H1 (cell line): ENCODE measurements at regions not wholly inside any gene's neighbourhood (a gene's known extent, or its start where the extent isn't known, plus 50 kb on each side); places are given as distances from the start of the nearest gene placed in this dataset.
A peak's percentile ranks its signal among the peaks of the same experiment; 100 is the strongest.

Source experiments
- CTCF ChIA-PET: fragments of 300-600 bp; sonication (Branson Sonifier 250); formaldehyde crosslinking; loops from one replicate; lab custom pipeline; 2021; ENCODE audit not compliant: partially characterized antibody; lab: Charles Lee
- POLR2A ChIA-PET: fragments of 300-600 bp; sonication (Branson Sonifier 250); formaldehyde crosslinking; loops from one replicate; lab custom pipeline; 2021; ENCODE audit warnings: inconsistent platforms; ENCODE audit not compliant: partially characterized antibody; lab: Charles Lee
- DNase-seq, 2 experiments: peaks; one replicate each; pipeline versions ENCODE4 v3.0.0 to v3.0.0-alpha.2; 2010 to 2022; ENCODE audit warnings: low spot score in 2 of 2, low read depth in 1 of 2, mixed read lengths in 1 of 2
- FAIRE-seq: peaks from 2 replicates; lab custom pipeline; 2011; peaks lifted over from hg19 to GRCh38; lab: Jason Lieb, UNC
- H2AFZ ChIP-seq: 2 replicates; pipeline ENCODE4 v1.8.1; 2012; ENCODE audit warnings: low read length, inconsistent platforms
- H2AK5ac ChIP-seq: 2 replicates; pipeline ENCODE4 v1.6.1; 2013; ENCODE audit warnings: low read depth, low read length
- H2BK120ac ChIP-seq: replicated peaks from 2 replicates; pipeline ENCODE3; 2013; ENCODE audit warnings: low read depth, low read length, inconsistent platforms
- H2BK12ac ChIP-seq: 2 replicates; pipeline ENCODE4 v1.6.1; 2013; ENCODE audit warnings: low read depth, low read length
- H2BK15ac ChIP-seq: 2 replicates; pipeline ENCODE4 v1.6.1; 2013; ENCODE audit warnings: low read length
- H2BK20ac ChIP-seq: 2 replicates; pipeline ENCODE4 v1.6.1; 2013; ENCODE audit warnings: low read length
- H2BK5ac ChIP-seq: 2 replicates; pipeline ENCODE4 v1.6.1; 2013; ENCODE audit warnings: low read depth, low read length
- H3K14ac ChIP-seq: 2 replicates; pipeline ENCODE4 v1.6.1; 2013; ENCODE audit warnings: inconsistent platforms; ENCODE audit not compliant: insufficient read length
- H3K18ac ChIP-seq: 2 replicates; pipeline ENCODE4 v1.6.1; 2013; ENCODE audit warnings: low read length; ENCODE audit errors: extremely low read depth
- H3K23ac ChIP-seq: 2 replicates; pipeline ENCODE4 v1.6.1; 2013; ENCODE audit warnings: inconsistent platforms; ENCODE audit not compliant: insufficient read length
- H3K23me2 ChIP-seq: 2 replicates; pipeline ENCODE4 v1.6.1; 2013; ENCODE audit warnings: low read depth, low read length
- H3K27ac ChIP-seq: 2 replicates; pipeline ENCODE4 v1.6.1; 2011; ENCODE audit warnings: low read depth, low read length, inconsistent platforms
- H3K27me3 ChIP-seq, 4 experiments: replicated peaks in 1 of 4; 1 replicate in 1 of 4; 2 replicates in 3 of 4; pipeline versions ENCODE4 v1.6.1 to v1.8.1; 2011 to 2013; ENCODE audit warnings: low read length in 3 of 4, mild to moderate bottlenecking in 3 of 4, inconsistent platforms in 2 of 4, mixed read lengths in 2 of 4, moderate library complexity in 1 of 4; ENCODE audit not compliant: control insufficient read depth in 3 of 4, insufficient read depth in 3 of 4; ENCODE audit errors: extremely low read depth in 1 of 4
- H3K36me3 ChIP-seq, 4 experiments: 2 replicates each; pipeline versions ENCODE4 v1.6.1 to v1.8.1; 2011 to 2013; ENCODE audit warnings: mild to moderate bottlenecking in 4 of 4, low read length in 3 of 4, moderate library complexity in 2 of 4, control low read depth in 1 of 4, inconsistent platforms in 1 of 4; ENCODE audit not compliant: insufficient read depth in 4 of 4, control insufficient read depth in 2 of 4
- H3K4ac ChIP-seq: replicated peaks from 2 replicates; pipeline ENCODE3; 2013; ENCODE audit warnings: low read length, low read depth, mixed read lengths, inconsistent platforms; ENCODE audit not compliant: insufficient read length
- H3K4me1 ChIP-seq, 4 experiments: replicated peaks in 1 of 4; 1 replicate in 1 of 4; 2 replicates in 3 of 4; pipeline versions ENCODE4 v1.6.1 to v1.8.1; 2011 to 2013; ENCODE audit warnings: low read length in 3 of 4, inconsistent platforms in 2 of 4, mixed read lengths in 1 of 4; ENCODE audit not compliant: insufficient read depth in 4 of 4, control insufficient read depth in 3 of 4
- H3K4me2 ChIP-seq, 2 experiments: 2 replicates each; pipeline versions ENCODE4 v1.6.1 to v1.8.1; 2011 to 2013; ENCODE audit warnings: low read depth in 2 of 2, low read length in 2 of 2, control low read depth in 1 of 2, inconsistent platforms in 1 of 2, mild to moderate bottlenecking in 1 of 2; ENCODE audit not compliant: insufficient read depth in 1 of 2
- H3K4me3 ChIP-seq, 4 experiments: fragments of 200-600, 300-600 bp in 1 of 4; sonication (generic), shearing (Covaris generic), sonication (Bioruptor Twin) in 1 of 4; 2 replicates each; pipeline versions ENCODE4 v1.5.1 to v1.8.1; 2011 to 2016; ENCODE audit warnings: low read length in 4 of 4, low read depth in 3 of 4, control low read depth in 2 of 4, inconsistent platforms in 2 of 4, mild to moderate bottlenecking in 2 of 4, mixed read lengths in 1 of 4, moderate library complexity in 1 of 4; ENCODE audit not compliant: insufficient read depth in 2 of 4; ENCODE audit errors: extremely low read depth in 1 of 4
- H3K56ac ChIP-seq: replicated peaks from 2 replicates; pipeline ENCODE3; 2013; ENCODE audit warnings: low read depth, mild to moderate bottlenecking, mixed read lengths, low read length, inconsistent platforms; ENCODE audit not compliant: insufficient read length
- H3K79me1 ChIP-seq: 2 replicates; pipeline ENCODE4 v1.6.1; 2013; ENCODE audit warnings: low read depth, low read length, control low read depth
- H3K79me2 ChIP-seq, 2 experiments: 2 replicates each; pipeline versions ENCODE4 v1.6.1 to v1.8.1; 2012 to 2013; ENCODE audit warnings: low read length in 2 of 2, mild to moderate bottlenecking in 2 of 2, inconsistent platforms in 1 of 2; ENCODE audit not compliant: insufficient read depth in 2 of 2, control insufficient read depth in 1 of 2
- H3K9ac ChIP-seq, 4 experiments: replicated peaks in 1 of 4; 1 replicate in 1 of 4; 2 replicates in 3 of 4; pipeline versions ENCODE4 v1.6.1 to v1.8.1; 2011 to 2013; ENCODE audit warnings: low read depth in 3 of 4, low read length in 3 of 4, control low read depth in 2 of 4, mild to moderate bottlenecking in 2 of 4, moderate library complexity in 2 of 4, inconsistent platforms in 1 of 4; ENCODE audit errors: extremely low read depth in 1 of 4
- H3K9me3 ChIP-seq, 2 experiments: 2 replicates each; pipeline versions ENCODE4 v1.6.1 to v1.8.1; 2012 to 2013; ENCODE audit warnings: mild to moderate bottlenecking in 2 of 2, moderate library complexity in 2 of 2, control low read depth in 1 of 2, inconsistent platforms in 1 of 2, low read depth in 1 of 2, low read length in 1 of 2, mixed read lengths in 1 of 2; ENCODE audit not compliant: insufficient read depth in 2 of 2
- H4K20me1 ChIP-seq, 2 experiments: replicated peaks in 1 of 2; 2 replicates each; pipeline versions ENCODE3 to v1.8.1; 2011 to 2013; ENCODE audit warnings: inconsistent platforms in 2 of 2, low read length in 2 of 2, mild to moderate bottlenecking in 1 of 2; ENCODE audit not compliant: insufficient read depth in 2 of 2, control insufficient read depth in 1 of 2
- H4K5ac ChIP-seq: 2 replicates; pipeline ENCODE4 v1.6.1; 2013; ENCODE audit warnings: low read length, low read depth, mixed read lengths, inconsistent platforms; ENCODE audit not compliant: insufficient read length
- H4K8ac ChIP-seq: 2 replicates; pipeline ENCODE4 v1.8.0; 2013; ENCODE audit warnings: mild to moderate bottlenecking, moderate library complexity, low read length, inconsistent platforms; ENCODE audit not compliant: insufficient read depth; ENCODE audit errors: extremely low read depth
- H4K91ac ChIP-seq: replicated peaks from 2 replicates; pipeline ENCODE3; 2013; ENCODE audit warnings: low read length, mixed read lengths, inconsistent platforms; ENCODE audit not compliant: insufficient read length
- CBX5 ChIP-seq: fragments of 300-800, 300-1000 bp; sonication (generic); IDR thresholded peaks from 2 replicates; pipeline ENCODE4 v1.7.1; 2016; ENCODE audit warnings: antibody characterized with exemption, low read length, low read depth
- HDAC2 ChIP-seq, 2 experiments: fragments of 300-600 bp in 1 of 2; sonication (generic) in 1 of 2; IDR thresholded peaks; 2 replicates each; pipeline ENCODE4 v1.6.1; 2011 to 2012; ENCODE audit warnings: low read depth in 2 of 2, low read length in 2 of 2, mild to moderate bottlenecking in 2 of 2, moderate library complexity in 2 of 2, borderline replicate concordance in 1 of 2, inconsistent platforms in 1 of 2
- HDAC6 ChIP-seq: IDR thresholded peaks from one replicate; pipeline ENCODE4 v1.7.1; 2012; ENCODE audit warnings: low read depth, mild to moderate bottlenecking, inconsistent platforms, low read length, moderate library complexity
- RBBP5 ChIP-seq: IDR thresholded peaks from 2 replicates; pipeline ENCODE4 v1.7.1; 2012; ENCODE audit warnings: low read depth, mild to moderate bottlenecking, inconsistent platforms, low read length, moderate library complexity, borderline replicate concordance
- RNF2 ChIP-seq: fragments of 200-900, 300-1000 bp; sonication (generic); IDR thresholded peaks from 2 replicates; pipeline ENCODE4 v1.7.1; 2016; ENCODE audit warnings: borderline replicate concordance, low read depth, mild to moderate bottlenecking, antibody characterized with exemption, low read length; ENCODE audit not compliant: poor library complexity, severe bottlenecking; ENCODE audit errors: missing control alignments
- SIX5 ChIP-seq: IDR thresholded peaks from 2 replicates; pipeline ENCODE4 v1.6.1; 2011; ENCODE audit warnings: mild to moderate bottlenecking, low read depth, low read length
- WGBS, 2 experiments: shearing (Covaris generic) in 1 of 2; methylation state at CpG; one replicate each; pipeline versions ENCODE4 v1.1.6 to v1.1.7; 2013 to 2015; ENCODE audit warnings: low lambda C conversion rate in 2 of 2, mixed read lengths in 2 of 2, inconsistent platforms in 1 of 2, low coverage in 1 of 2, missing lambda C conversion rate in 1 of 2; ENCODE audit not compliant: insufficient replicate concordance in 2 of 2, insufficient coverage in 1 of 2, insufficient read length in 1 of 2; ENCODE audit errors: extremely low coverage in 1 of 2, missing lambda C conversion rate in 1 of 2; 5-methylcytosine and 5-hydroxymethylcytosine counted together
- TF ChIP-seq, protein P1 (sequence below): IDR thresholded peaks from 2 replicates; pipeline ENCODE4 v1.6.1; 2012; ENCODE audit warnings: low read length, inconsistent platforms

GRCh38 chr4:126191536-126191935, 876.8 kb downstream of the FAT4 start:
- TF ChIP-seq CBX5 (no peak), SIX5 (no peak), HDAC2 (IDR thresholded peaks at IDR 0.05; ENCODE audit: borderline replicate concordance in 1 of 2, low read depth in 2 of 2, low read length in 2 of 2) (no peak), RBBP5 (no peak), HDAC6 (no peak), RNF2 (no peak)
- TF ChIP-seq, protein P1, sequence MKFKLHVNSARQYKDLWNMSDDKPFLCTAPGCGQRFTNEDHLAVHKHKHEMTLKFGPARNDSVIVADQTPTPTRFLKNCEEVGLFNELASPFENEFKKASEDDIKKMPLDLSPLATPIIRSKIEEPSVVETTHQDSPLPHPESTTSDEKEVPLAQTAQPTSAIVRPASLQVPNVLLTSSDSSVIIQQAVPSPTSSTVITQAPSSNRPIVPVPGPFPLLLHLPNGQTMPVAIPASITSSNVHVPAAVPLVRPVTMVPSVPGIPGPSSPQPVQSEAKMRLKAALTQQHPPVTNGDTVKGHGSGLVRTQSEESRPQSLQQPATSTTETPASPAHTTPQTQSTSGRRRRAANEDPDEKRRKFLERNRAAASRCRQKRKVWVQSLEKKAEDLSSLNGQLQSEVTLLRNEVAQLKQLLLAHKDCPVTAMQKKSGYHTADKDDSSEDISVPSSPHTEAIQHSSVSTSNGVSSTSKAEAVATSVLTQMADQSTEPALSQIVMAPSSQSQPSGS, result no peak
- FAIRE-seq, result no peak
- H4K91ac ChIP-seq, result no peak overlapping the region
- no peaks in the 10 kb centered on the region; a peak in 1 of 8 replicates for H3K36me3 ChIP-seq
- H3K4me2 ChIP-seq, result no peak overlapping the region
- no peaks in the 10 kb centered on the region for H3K23me2 ChIP-seq
- H3K23ac ChIP-seq, result no peak overlapping the region
- H3K79me1 ChIP-seq, result no peaks in the 10 kb centered on the region
- DNase-seq, result no peak
- no peak overlapping the region for H2BK120ac ChIP-seq
- no peak overlapping the region for H2BK20ac ChIP-seq
- no peak overlapping the region for H3K4me3 ChIP-seq
- ChIA-PET POLR2A (no interaction called here), CTCF (interaction anchor here (0.6 to 1.7 kb wide), 3 partner anchors 10 to 482 kb away, joined by 3 to 4 read pairs (median 4); no protein-coding TSS in a partner anchor)
- no peak overlapping the region for H3K14ac ChIP-seq
- no peaks in the 10 kb centered on the region for H4K20me1 ChIP-seq
- no peak overlapping the region for H3K18ac ChIP-seq
- H2AFZ ChIP-seq, result no peak overlapping the region
- H3K56ac ChIP-seq, result no peak overlapping the region
- H3K79me2 ChIP-seq, result no peaks in the 10 kb centered on the region
- no peak overlapping the region for H2BK5ac ChIP-seq
- H3K9ac ChIP-seq, result no peak overlapping the region
- 97% methylated on average over 2 of the region's 2 CpGs; no CpG with 5 or more reads in 1 of the 2 experiments for WGBS, 2 experiments
- H3K4ac ChIP-seq, result no peak overlapping the region
- no peaks in the 10 kb centered on the region for H3K9me3 ChIP-seq
- H2AK5ac ChIP-seq, result no peak overlapping the region
- no peaks in the 10 kb centered on the region for H3K4me1 ChIP-seq
- H2BK15ac ChIP-seq, result no peak overlapping the region
- no peak overlapping the region for H2BK12ac ChIP-seq
- H4K8ac ChIP-seq, result 0 out of 2 replicates have a peak overlapping the region, but pooled peaks have one; percentile 35
- no peak overlapping the region for H4K5ac ChIP-seq
- H3K27me3 ChIP-seq, result no peaks in the 10 kb centered on the region
- no peak overlapping the region for H3K27ac ChIP-seq
